HEK293 (cell line): ENCODE measurements at regions not wholly inside any gene's neighbourhood (a gene's known extent, or its start where the extent isn't known, plus 50 kb on each side); places are given as distances from the start of the nearest gene placed in this dataset.

Experiments
- IKZF3 ChIP-seq: fragments of 450-650 bp; IDR thresholded peaks from 2 replicates; pipeline ENCODE4 v1.5.0; 2018; ENCODE audit warnings: missing biosample characterization, mild to moderate bottlenecking, missing genetic modification characterization, moderate library complexity
- KLF16 ChIP-seq: fragments of 450-650 bp; formaldehyde crosslinking; IDR thresholded peaks from 2 replicates; pipeline ENCODE4 v1.5.1; 2017; ENCODE audit warnings: missing biosample characterization, missing genetic modification characterization
- SP3 ChIP-seq: fragments of 450-650 bp; formaldehyde crosslinking; IDR thresholded peaks from 2 replicates; pipeline ENCODE4 v1.5.1; 2016; ENCODE audit warnings: missing biosample characterization, missing genetic modification characterization
- TCF7L2 ChIP-seq: IDR thresholded peaks from 2 replicates; pipeline ENCODE4 v1.6.1; 2011; ENCODE audit warnings: low read depth, mild to moderate bottlenecking, inconsistent platforms, low read length, moderate library complexity, borderline replicate concordance
- ZBTB8A ChIP-seq: fragments of 450-650 bp; formaldehyde crosslinking; IDR thresholded peaks from 2 replicates; pipeline ENCODE4 v1.5.1; 2016; ENCODE audit warnings: missing biosample characterization, missing genetic modification characterization
- ZFP3 ChIP-seq: fragments of 450-650 bp; formaldehyde crosslinking; IDR thresholded peaks from 2 replicates; pipeline ENCODE4 v1.5.1; 2016; ENCODE audit warnings: low read depth, missing biosample characterization, missing genetic modification characterization
- ZNF10 ChIP-seq: fragments of 450-650 bp; formaldehyde crosslinking; IDR thresholded peaks from 2 replicates; pipeline ENCODE4 v1.5.1; 2017; ENCODE audit warnings: missing biosample characterization, missing genetic modification characterization
- ZNF140 ChIP-seq: fragments of 450-650 bp; formaldehyde crosslinking; IDR thresholded peaks from 2 replicates; pipeline ENCODE4 v1.5.1; 2016; ENCODE audit warnings: missing biosample characterization, missing genetic modification characterization
- ZNF274 ChIP-seq, 2 experiments: fragments of 200-500 bp in 1 of 2; fragments of 450-650 bp in 1 of 2; sonication (Bioruptor generic) in 1 of 2; formaldehyde crosslinking in 1 of 2; IDR thresholded peaks; 2 replicates each; pipeline versions ENCODE4 v1.5.1 to v1.6.1; 2014 to 2016; ENCODE audit warnings: borderline replicate concordance in 1 of 2, inconsistent platforms in 1 of 2, low read length in 1 of 2, missing biosample characterization in 1 of 2, missing genetic modification characterization in 1 of 2
- ZNF560 ChIP-seq: fragments of 450-650 bp; formaldehyde crosslinking; IDR thresholded peaks from 2 replicates; pipeline ENCODE4 v1.5.1; 2017; ENCODE audit warnings: missing biosample characterization, missing genetic modification characterization, borderline replicate concordance
- TF ChIP-seq, protein P1 (sequence below): fragments of 450-650 bp; formaldehyde crosslinking; IDR thresholded peaks from 2 replicates; pipeline ENCODE4 v1.5.1; 2016; ENCODE audit warnings: missing biosample characterization, missing genetic modification characterization
- TF ChIP-seq, protein P2 (sequence below): fragments of 450-650 bp; formaldehyde crosslinking; IDR thresholded peaks from 2 replicates; pipeline ENCODE4 v1.5.1; 2016; ENCODE audit warnings: missing biosample characterization, missing genetic modification characterization
- TF ChIP-seq, protein P3 (sequence below): fragments of 450-650 bp; formaldehyde crosslinking; IDR thresholded peaks from 2 replicates; pipeline ENCODE4 v1.5.1; 2016; ENCODE audit warnings: missing biosample characterization, missing genetic modification characterization

DNA sequence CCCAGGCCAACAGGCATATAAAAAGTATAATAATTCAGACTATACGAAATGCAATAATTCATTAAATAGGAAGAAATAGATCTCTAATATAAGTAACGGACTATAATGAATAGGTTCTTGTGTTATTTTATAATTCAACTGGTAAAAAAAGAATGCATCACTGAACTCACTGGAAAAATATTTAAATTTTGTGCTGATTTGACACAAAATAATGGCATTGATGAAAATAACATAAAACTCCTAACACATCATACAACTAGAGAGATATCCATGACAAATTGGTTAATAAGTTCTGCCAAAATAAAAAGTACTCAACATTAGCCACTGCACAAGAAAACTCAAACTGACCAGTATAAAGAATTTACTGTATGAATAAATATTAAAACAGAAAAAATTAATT is 57.1 kb upstream of the RAB4A start:
- no peak for TF ChIP-seq KLF16 (tag by site-specific recombination)
- TF ChIP-seq IKZF3 = no peak
- no peak for TF ChIP-seq TCF7L2
- TF ChIP-seq, protein P1, sequence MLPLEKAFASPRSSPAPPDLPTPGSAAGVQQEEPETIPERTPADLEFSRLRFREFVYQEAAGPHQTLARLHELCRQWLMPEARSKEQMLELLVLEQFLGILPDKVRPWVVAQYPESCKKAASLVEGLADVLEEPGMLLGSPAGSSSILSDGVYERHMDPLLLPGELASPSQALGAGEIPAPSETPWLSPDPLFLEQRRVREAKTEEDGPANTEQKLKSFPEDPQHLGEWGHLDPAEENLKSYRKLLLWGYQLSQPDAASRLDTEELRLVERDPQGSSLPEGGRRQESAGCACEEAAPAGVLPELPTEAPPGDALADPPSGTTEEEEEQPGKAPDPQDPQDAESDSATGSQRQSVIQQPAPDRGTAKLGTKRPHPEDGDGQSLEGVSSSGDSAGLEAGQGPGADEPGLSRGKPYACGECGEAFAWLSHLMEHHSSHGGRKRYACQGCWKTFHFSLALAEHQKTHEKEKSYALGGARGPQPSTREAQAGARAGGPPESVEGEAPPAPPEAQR = no peak
- TF ChIP-seq, protein P2, sequence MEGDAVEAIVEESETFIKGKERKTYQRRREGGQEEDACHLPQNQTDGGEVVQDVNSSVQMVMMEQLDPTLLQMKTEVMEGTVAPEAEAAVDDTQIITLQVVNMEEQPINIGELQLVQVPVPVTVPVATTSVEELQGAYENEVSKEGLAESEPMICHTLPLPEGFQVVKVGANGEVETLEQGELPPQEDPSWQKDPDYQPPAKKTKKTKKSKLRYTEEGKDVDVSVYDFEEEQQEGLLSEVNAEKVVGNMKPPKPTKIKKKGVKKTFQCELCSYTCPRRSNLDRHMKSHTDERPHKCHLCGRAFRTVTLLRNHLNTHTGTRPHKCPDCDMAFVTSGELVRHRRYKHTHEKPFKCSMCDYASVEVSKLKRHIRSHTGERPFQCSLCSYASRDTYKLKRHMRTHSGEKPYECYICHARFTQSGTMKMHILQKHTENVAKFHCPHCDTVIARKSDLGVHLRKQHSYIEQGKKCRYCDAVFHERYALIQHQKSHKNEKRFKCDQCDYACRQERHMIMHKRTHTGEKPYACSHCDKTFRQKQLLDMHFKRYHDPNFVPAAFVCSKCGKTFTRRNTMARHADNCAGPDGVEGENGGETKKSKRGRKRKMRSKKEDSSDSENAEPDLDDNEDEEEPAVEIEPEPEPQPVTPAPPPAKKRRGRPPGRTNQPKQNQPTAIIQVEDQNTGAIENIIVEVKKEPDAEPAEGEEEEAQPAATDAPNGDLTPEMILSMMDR (tag by site-specific recombination) = no peak
- no peak for TF ChIP-seq SP3 (tag by site-specific recombination)
- TF ChIP-seq, protein P3, sequence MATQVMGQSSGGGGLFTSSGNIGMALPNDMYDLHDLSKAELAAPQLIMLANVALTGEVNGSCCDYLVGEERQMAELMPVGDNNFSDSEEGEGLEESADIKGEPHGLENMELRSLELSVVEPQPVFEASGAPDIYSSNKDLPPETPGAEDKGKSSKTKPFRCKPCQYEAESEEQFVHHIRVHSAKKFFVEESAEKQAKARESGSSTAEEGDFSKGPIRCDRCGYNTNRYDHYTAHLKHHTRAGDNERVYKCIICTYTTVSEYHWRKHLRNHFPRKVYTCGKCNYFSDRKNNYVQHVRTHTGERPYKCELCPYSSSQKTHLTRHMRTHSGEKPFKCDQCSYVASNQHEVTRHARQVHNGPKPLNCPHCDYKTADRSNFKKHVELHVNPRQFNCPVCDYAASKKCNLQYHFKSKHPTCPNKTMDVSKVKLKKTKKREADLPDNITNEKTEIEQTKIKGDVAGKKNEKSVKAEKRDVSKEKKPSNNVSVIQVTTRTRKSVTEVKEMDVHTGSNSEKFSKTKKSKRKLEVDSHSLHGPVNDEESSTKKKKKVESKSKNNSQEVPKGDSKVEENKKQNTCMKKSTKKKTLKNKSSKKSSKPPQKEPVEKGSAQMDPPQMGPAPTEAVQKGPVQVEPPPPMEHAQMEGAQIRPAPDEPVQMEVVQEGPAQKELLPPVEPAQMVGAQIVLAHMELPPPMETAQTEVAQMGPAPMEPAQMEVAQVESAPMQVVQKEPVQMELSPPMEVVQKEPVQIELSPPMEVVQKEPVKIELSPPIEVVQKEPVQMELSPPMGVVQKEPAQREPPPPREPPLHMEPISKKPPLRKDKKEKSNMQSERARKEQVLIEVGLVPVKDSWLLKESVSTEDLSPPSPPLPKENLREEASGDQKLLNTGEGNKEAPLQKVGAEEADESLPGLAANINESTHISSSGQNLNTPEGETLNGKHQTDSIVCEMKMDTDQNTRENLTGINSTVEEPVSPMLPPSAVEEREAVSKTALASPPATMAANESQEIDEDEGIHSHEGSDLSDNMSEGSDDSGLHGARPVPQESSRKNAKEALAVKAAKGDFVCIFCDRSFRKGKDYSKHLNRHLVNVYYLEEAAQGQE (tag by site-specific recombination) = no peak
- TF ChIP-seq ZNF560 = no peak
- TF ChIP-seq ZNF10 (tag by site-specific recombination) = no peak
- no peak for TF ChIP-seq ZFP3 (tag by site-specific recombination)
- no peak for TF ChIP-seq ZBTB8A (tag by site-specific recombination)
- TF ChIP-seq ZNF140 (tag by site-specific recombination) = no peak
- no peak for TF ChIP-seq ZNF274 (IDR thresholded peaks at IDR 0.05; ENCODE audit: low read length)
- TF ChIP-seq ZNF274 (tag by site-specific recombination; IDR thresholded peaks at IDR 0.05; ENCODE audit: borderline replicate concordance) = no peak
